ENCODE measurements at regions not wholly inside any gene's neighbourhood (a gene's known extent, or its start where the extent isn't known, plus 50 kb on each side); places are given as distances from the start of the nearest gene placed in this dataset.

DNA sequence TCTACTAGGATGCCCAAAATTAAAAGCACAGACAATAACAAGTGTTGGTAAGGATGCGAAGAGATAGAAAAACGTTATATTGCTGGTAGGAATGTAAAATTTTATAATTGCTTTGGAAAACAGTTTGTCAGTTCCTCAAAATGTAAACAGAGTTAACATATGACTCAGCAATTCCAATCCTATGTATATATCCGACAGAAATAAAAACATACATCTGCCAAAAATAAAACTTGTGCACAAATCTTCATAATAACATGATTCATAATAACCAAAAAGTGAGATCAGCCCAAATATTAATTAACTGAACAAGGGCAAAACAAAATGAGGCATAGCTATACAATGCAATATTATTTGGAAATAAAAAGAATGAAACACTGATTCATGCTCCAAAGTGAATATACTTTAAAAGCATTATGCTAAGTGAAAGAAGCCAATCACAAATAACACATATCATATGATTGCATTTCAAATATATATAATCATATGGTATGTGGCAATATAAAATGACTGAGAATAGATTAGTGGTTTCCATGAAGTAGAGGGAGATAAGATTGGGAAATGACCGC lies 609.3 kb downstream of the IGSF11 start (continued):
- TF ChIP-seq ELF1 (tag; IDR thresholded peaks at IDR 0.05) (no peak), ZNF778 (CRISPR knock-in tag; IDR thresholded peaks at IDR 0.05) (no peak), KLF6 (CRISPR knock-in tag; IDR thresholded peaks at IDR 0.05; ENCODE audit: borderline replicate concordance) (no peak), ZNF644 (tag; IDR thresholded peaks at IDR 0.05; ENCODE audit: low read depth) (no peak), MYC (IDR thresholded peaks at IDR 0.05; ENCODE audit: low read depth, low read length) (no peak), MYC (CRISPR knock-in tag; IDR thresholded peaks at IDR 0.05; ENCODE audit: borderline replicate concordance, low read depth) (no peak), ZBTB8A (IDR thresholded peaks at IDR 0.05; ENCODE audit: partially characterized antibody) (no peak), NFE2 (IDR thresholded peaks at IDR 0.05; ENCODE audit: low read depth) (peak; percentile 69), SMARCB1 (IDR thresholded peaks at IDR 0.05; ENCODE audit: insufficient read length, low read depth) (no peak), SMAD3 (CRISPR knock-in tag; conservative IDR thresholded peaks at IDR 0.05) (no peak), POLR2G (IDR thresholded peaks at IDR 0.05; ENCODE audit: low read depth, low read length) (no peak), ZNF274 (IDR thresholded peaks at IDR 0.05; ENCODE audit: borderline replicate concordance, low read depth, low read length) (no peak), ZC3H8 (IDR thresholded peaks at IDR 0.05) (no peak), ZNF75A (CRISPR knock-in tag; IDR thresholded peaks at IDR 0.05) (no peak), MXI1 (IDR thresholded peaks at IDR 0.05; ENCODE audit: low read depth, low read length) (no peak), ZNF311 (CRISPR knock-in tag; IDR thresholded peaks at IDR 0.05) (no peak), TARDBP (IDR thresholded peaks at IDR 0.05) (no peak), C11orf30 (IDR thresholded peaks at IDR 0.05; ENCODE audit: low read depth) (peak; percentile 85)
- TF ChIP-seq, protein P1, sequence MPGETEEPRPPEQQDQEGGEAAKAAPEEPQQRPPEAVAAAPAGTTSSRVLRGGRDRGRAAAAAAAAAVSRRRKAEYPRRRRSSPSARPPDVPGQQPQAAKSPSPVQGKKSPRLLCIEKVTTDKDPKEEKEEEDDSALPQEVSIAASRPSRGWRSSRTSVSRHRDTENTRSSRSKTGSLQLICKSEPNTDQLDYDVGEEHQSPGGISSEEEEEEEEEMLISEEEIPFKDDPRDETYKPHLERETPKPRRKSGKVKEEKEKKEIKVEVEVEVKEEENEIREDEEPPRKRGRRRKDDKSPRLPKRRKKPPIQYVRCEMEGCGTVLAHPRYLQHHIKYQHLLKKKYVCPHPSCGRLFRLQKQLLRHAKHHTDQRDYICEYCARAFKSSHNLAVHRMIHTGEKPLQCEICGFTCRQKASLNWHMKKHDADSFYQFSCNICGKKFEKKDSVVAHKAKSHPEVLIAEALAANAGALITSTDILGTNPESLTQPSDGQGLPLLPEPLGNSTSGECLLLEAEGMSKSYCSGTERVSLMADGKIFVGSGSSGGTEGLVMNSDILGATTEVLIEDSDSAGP (CRISPR knock-in tag; IDR thresholded peaks at IDR 0.05), result no peak
- TF ChIP-seq, protein P2, sequence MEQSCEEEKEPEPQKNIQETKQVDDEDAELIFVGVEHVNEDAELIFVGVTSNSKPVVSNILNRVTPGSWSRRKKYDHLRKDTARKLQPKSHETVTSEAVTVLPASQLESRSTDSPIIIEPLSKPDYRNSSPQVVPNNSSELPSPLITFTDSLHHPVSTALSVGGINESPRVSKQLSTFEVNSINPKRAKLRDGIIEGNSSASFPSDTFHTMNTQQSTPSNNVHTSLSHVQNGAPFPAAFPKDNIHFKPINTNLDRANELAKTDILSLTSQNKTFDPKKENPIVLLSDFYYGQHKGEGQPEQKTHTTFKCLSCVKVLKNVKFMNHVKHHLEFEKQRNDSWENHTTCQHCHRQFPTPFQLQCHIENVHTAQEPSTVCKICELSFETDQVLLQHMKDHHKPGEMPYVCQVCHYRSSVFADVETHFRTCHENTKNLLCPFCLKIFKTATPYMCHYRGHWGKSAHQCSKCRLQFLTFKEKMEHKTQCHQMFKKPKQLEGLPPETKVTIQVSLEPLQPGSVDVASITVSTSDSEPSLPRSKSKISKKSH (CRISPR knock-in tag; IDR thresholded peaks at IDR 0.05), result no peak
- TF ChIP-seq, protein P3, sequence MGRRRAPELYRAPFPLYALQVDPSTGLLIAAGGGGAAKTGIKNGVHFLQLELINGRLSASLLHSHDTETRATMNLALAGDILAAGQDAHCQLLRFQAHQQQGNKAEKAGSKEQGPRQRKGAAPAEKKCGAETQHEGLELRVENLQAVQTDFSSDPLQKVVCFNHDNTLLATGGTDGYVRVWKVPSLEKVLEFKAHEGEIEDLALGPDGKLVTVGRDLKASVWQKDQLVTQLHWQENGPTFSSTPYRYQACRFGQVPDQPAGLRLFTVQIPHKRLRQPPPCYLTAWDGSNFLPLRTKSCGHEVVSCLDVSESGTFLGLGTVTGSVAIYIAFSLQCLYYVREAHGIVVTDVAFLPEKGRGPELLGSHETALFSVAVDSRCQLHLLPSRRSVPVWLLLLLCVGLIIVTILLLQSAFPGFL (CRISPR knock-in tag; IDR thresholded peaks at IDR 0.05), result no peak

Measured in K562 (cell line).